Activated CD4-positive, alpha-beta T cell treated with anti-CD3 and anti-CD28 coated beads, Interleukin-2, amount 50 U/mL, for 24 hours (primary cell): ENCODE measurements at regions not wholly inside any gene's neighbourhood (a gene's known extent, or its start where the extent isn't known, plus 50 kb on each side); places are given as distances from the start of the nearest gene placed in this dataset.

Experiments
- DNase-seq, 2 donors: peaks; one replicate each; pipeline ENCODE4 v3.0.0-alpha.2; 2020; ENCODE audit warnings: low read depth in 1 of 2, low spot score in 1 of 2

GRCh38 chr2:147792966-147793617, 51.7 kb upstream of the ACVR2A start:
- no peak for DNase-seq

- no peak for DNase-seq
Observed at GRCh38 chr2:147790580-147790979, 54.2 kb upstream of the ACVR2A start.

- DNase-seq, result no peak
Observed at GRCh38 chr2:147789720-147790119, 55.1 kb upstream of the ACVR2A start.

GRCh38 chr2:147789287-147789686, 55.5 kb upstream of the ACVR2A start:
- DNase-seq, result no peak

GRCh38 chr2:147782141-147782930, 62.5 kb upstream of the ACVR2A start:
- DNase-seq, result no peak

GRCh38 chr2:147779440-147779839, 65.4 kb upstream of the ACVR2A start:
- DNase-seq, result no peak

- no peak for DNase-seq
Observed at GRCh38 chr2:147777394-147777793, 67.4 kb upstream of the ACVR2A start.

GRCh38 chr2:147774805-147775204, 70.0 kb upstream of the ACVR2A start:
- no peak for DNase-seq

- DNase-seq, result no peak
Observed at GRCh38 chr2:147773479-147773878, 71.3 kb upstream of the ACVR2A start.

GRCh38 chr2:147772781-147773180, 72.0 kb upstream of the ACVR2A start:
- no peak for DNase-seq

- no peak for DNase-seq
Observed at GRCh38 chr2:147763861-147764260, 81.0 kb upstream of the ACVR2A start.

GRCh38 chr2:147760984-147761383, 83.8 kb upstream of the ACVR2A start:
- no peak for DNase-seq

GRCh38 chr2:147759536-147759935, 85.3 kb upstream of the ACVR2A start:
- DNase-seq, result no peak

- DNase-seq, result no peak
Observed at GRCh38 chr2:147758821-147759220, 86.0 kb upstream of the ACVR2A start.

- no peak for DNase-seq
Observed at GRCh38 chr2:147756069-147756468, 88.8 kb upstream of the ACVR2A start.

- DNase-seq, result no peak
Observed at GRCh38 chr2:147740211-147740927, 104.5 kb upstream of the ACVR2A start.

- DNase-seq, result no peak
Observed at GRCh38 chr2:147739508-147739907, 105.3 kb upstream of the ACVR2A start.

GRCh38 chr2:147718831-147719230, 126.0 kb upstream of the ACVR2A start:
- no peak for DNase-seq

GRCh38 chr2:147716906-147717305, 127.9 kb upstream of the ACVR2A start:
- no peak for DNase-seq

GRCh38 chr2:147715807-147716206, 129.0 kb upstream of the ACVR2A start:
- DNase-seq, result no peak

- DNase-seq, result no peak
Observed at GRCh38 chr2:147714582-147714981, 130.2 kb upstream of the ACVR2A start.

- DNase-seq, result no peak
Observed at GRCh38 chr2:147713349-147713748, 131.5 kb upstream of the ACVR2A start.
